ENCODE measurements at regions not wholly inside any gene's neighbourhood (a gene's known extent, or its start where the extent isn't known, plus 50 kb on each side); places are given as distances from the start of the nearest gene placed in this dataset.

GRCh38 chr9:27701587-27701986, 128.3 kb upstream of the C9orf72 start:
- TF ChIP-seq CTCF (IDR thresholded peaks at IDR 0.05; ENCODE audit: low read length) (no peak), EZH2 (optimal IDR thresholded peaks at IDR 0.05; ENCODE audit: low read depth, low read length) (no peak), EZH2phosphoT487 (IDR thresholded peaks at IDR 0.05; ENCODE audit: low read length) (no peak)
